OCI-LY3 (cell line): ENCODE measurements at regions not wholly inside any gene's neighbourhood (a gene's known extent, or its start where the extent isn't known, plus 50 kb on each side); places are given as distances from the start of the nearest gene placed in this dataset.

Experiments
- CTCF ChIP-seq: fragments of 200-600, 300-600 bp; sonication (generic); IDR thresholded peaks from 2 replicates; pipeline ENCODE4 v1.5.1; 2014; ENCODE audit warnings: antibody characterized with exemption, low read length, low read depth
- EZH2phosphoT487 ChIP-seq: fragments of 200-600 bp; shearing (Covaris generic); IDR thresholded peaks from 2 replicates; pipeline ENCODE4 v1.6.1; 2018; ENCODE audit warnings: antibody characterized with exemption, mixed run types, low read depth

GRCh38 chr2:16318474-16319195 lies 347.0 kb downstream of the CYRIA start:
- TF ChIP-seq CTCF: no peak
- TF ChIP-seq EZH2phosphoT487: no peak
